Dedifferentiated amniotic fluid mesenchymal stem cell (primary cell): ENCODE measurements at regions not wholly inside any gene's neighbourhood (a gene's known extent, or its start where the extent isn't known, plus 50 kb on each side); places are given as distances from the start of the nearest gene placed in this dataset.

Experiments used
- DNase-seq: peaks from one replicate; pipeline ENCODE4 v3.0.0-alpha.2; 2016; ENCODE audit errors: extremely low spot score

DNA sequence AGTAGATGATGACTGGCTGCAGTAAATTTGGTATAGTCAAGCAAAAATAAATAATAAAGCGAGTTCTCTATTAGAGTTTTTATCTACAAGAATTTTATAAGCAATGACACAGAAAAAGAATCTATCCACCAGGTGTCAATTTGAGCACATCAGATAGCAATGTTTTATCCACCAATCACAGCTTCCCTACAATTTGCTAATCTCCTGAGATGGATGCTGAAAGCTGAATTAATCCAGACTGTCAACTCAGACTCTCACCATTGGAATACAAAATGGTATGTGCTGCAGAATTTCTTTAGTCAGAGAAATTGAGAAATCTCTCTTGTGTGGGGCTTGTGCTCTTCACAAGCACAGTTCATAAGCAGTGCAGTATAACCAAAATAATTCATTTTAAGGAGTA, 888.9 kb upstream of the GHITM start:
- DNase-seq, result no peak

DNA sequence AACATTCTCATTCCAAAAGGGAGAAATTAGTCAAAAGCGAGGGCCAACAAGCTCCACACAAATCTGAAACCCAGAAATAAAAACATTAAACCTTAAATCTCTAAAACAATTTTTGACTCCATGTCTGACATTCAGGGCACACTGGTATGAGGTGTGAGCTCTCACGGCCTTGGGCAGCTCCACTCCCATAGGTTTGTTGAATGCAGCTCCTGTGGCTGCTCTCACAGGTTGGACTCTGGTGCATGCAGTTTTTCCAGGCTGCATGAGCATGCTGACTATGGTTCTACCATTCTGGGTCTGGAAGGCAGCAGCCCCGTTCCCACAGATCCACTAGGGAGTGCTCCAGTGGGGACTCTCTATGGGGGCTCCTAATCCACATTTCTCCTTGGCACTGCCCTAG, 887.1 kb upstream of the GHITM start:
- no peak for DNase-seq

DNA sequence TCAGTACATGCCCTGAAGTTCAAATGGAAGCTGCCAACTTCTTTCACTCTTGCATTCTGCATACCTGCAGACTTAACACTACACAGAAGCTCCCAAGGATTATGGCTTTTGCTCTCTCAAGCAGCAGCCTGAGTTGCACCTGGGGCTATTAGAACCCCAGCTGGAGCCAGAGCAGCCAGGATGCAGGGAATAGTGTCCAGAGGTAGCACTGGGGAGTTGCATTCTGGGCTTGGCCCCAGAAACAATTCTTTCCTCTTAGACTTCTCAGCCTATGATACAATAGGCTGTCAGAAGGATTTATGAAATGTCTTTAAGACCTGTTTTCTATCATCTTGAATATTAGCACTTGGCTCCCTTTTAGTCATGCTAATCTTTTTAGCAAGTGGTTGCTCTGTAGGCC, 886.7 kb upstream of the GHITM start:
- no peak for DNase-seq

DNA sequence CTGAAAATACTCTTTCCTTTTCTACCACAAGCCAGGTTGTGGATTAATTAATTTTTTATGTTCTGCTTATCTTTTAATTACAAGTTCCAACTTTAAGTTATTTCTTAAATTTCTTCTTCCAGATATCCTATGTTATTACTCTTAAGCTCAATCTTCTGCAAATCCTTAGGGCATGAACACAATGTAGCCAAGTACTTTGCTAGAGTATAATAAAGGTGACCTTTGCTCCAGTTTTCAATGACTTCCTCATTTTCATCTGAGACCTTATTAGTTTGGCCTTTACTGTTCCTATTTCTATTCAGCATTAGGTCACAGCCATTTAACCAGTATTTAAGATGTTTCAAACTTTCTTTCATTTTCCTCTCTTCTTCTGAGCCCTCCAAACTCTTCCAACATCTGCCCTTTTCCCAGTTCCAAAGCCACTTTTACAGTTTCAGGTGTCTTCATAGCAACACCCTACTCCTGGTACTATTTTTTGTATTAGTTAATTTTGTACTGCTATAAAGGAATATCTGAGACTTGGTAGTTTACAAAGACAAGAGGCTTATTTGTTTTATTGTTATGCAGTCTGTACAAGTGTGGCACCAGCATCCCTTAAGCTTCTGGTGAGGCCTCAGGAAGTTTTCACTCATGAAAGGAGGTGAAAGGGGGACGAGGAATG, 886.2 kb upstream of the GHITM start:
- no peak for DNase-seq

DNA sequence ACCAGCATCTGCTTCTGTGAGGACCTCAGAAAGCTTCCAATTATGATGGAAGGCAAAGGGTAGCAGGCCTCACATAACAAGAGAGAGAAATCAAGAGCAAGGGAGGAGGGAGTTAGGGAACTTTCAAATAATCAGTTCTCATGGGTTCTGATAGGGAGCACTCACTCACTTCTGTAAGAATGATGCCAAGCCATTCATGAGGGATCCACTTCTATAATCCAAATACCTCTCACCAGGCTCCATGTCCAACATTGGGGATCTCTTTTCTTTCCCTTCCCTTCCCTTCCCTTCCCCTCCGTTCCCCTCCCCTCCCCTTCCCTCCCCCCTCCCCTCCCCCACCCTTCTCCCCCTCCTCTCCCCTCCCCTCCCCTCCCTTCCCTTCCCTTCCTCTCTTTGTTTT, 884.6 kb upstream of the GHITM start:
- DNase-seq, result no peak

DNA sequence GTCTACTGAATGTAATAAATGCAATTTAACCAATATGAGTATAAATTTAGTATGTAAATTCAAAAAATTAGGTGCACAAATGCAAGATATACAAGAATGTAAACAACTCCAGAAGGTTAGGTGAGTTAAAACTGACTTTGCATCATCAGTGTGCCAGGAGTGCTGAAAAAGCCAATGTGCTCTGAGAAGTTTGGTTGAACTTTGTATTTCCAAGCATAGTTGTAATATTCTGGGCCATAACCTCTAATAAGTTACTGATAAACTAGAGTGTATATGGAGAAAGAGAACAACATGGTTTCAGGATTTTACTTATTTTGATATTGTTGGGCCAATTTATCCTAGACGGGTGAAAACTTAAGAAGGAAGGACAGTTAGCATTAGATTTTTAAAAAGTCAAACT, 876.9 kb upstream of the GHITM start:
- DNase-seq, result no peak

DNA sequence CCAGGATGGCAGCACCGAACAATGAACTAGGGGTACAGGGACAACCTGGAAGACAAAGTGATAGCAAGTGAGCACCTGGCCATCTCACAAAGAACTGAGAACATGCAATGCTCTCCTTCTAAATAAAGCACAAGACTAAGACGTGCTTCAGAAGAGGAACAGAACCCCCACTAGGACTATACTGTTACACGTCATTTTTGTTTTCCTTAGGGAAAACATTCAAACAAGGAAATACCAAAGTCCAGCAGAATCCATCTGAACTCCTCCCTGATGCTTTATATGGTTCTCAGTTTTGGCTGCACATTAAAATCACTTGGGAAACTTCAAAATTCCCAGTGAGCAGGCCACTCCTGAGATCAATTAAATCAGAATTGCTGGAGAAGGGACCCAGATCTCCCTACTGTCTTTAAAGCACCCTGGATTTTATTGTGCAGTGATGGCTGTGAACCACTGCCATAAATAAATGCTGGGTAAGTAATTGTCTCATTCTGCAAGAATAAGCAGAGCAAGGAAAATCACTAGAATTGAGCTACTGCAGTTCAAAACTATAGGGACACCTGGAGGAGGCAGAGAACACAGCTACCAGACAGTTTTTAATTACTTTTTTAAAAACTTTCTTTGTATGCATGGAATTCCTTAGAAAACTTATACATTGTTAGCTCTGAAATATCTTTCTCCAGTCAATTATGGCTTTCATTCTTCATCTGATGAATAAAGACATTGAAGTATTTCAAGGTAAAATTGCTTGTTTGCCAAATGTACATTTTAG, 866.5 kb upstream of the GHITM start:
- no peak for DNase-seq

DNA sequence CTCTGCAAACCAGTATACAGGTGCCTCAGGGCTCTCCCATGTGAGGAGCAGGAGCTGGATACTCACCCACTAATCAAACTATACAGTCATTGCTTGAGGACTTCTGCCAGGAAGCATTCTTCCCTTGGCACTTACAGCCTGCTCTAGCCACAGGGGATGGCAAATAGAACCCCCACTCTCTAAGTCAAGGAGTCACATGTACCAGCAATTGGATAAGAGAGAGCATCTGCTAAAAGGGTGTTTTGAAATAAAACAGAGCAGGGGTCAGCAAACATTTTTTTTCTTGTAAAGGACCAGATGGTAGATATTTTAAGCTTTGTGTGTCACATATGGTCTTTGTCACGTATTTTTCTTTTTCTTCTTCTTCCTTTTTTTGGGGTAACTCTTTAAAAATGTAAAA, 865.2 kb upstream of the GHITM start:
- no peak for DNase-seq

DNA sequence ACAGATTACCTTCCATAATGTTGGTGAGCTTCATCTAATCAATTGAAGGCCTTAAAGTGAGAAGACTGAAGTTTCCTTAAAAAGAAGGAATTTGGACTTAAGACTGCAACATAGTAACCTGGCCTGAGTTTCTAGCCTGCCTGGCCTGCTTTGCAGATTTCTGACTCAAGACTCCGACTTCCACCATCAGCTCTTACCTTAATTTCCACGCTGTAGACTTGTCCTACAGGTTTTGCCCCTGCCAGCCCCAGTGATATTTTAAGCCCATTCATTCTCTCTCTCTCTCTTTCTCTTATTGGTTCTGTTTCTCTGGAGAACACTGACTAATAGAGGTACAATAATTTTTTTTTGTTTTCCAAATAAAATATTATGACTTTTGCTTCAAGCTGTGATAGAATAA, 862.3 kb upstream of the GHITM start:
- no peak for DNase-seq

DNA sequence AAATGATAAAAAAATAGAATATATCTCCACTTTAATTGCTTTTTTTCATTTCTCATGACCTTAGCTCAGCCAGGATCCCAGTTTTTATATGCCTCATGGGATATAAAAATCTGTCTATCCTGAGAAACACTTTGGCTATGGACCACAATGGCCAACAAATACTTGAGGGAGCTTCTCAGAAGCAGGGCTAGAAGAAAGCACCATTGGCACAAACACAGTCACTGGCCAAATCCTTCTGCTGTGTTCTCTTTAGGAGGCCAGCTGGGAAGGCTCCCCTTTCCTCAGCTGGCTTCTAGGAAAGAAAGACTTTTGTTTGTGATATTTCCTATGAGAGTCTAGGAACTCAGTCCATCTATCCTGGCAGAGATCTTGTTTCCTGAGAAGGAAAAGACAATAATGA, 856.2 kb upstream of the GHITM start:
- no peak for DNase-seq

DNA sequence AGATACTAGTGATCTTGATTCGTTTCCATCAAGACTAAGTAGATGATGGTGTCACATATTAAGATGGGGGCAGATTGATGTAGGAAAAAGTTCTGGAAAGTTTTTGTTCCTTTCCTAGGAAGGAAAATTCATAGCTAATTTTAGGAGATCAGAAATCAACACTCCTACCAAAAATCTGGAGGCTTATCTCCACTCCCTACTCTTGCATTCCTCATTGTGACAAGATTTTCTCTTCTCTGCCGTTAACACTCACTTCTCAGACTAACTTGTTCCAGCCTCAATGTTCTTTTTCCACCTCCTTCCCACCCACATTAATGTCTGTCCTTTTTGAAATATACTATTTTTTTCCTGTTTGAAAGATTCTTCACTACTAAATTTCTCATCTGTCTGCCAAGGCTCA, 851.9 kb upstream of the GHITM start:
- no peak for DNase-seq

DNA sequence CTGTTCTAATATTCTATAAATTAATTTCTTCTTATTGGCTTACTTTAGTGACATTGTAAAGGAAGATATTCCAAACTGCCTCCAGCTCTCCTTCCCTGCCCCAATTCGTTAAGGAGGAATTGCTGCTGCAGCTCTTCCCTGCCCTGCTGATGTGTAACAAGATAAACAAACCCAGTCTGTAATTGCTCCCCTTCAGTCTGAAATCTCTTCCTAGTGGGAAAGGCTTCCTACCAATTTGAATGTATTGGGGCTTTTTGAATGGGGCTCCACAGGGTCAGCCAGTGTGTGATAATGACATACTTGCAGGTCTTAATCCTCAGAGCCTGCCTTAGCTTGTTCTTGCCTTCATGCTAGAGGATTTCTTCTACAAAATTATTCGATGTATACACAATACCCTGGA, 849.9 kb upstream of the GHITM start:
- no peak for DNase-seq

DNA sequence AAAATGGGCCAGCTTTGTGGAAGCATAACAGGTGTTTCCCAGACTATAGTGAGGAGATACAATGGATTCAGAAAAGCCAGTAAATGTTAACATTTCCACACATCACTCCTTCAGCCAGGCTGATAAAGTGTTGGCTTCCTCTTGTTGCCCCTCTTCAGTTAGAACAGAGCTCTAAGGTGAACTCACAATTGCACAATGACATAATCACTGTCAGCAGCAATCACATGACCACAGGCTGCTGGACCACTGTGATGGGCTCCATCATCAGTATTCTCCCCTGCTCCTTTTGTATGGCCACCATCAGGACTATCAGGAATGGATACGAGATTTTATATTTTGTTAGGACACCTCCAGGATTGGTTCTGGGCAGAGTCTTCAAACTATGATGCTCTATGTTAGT, 849.4 kb upstream of the GHITM start:
- no peak for DNase-seq

DNA sequence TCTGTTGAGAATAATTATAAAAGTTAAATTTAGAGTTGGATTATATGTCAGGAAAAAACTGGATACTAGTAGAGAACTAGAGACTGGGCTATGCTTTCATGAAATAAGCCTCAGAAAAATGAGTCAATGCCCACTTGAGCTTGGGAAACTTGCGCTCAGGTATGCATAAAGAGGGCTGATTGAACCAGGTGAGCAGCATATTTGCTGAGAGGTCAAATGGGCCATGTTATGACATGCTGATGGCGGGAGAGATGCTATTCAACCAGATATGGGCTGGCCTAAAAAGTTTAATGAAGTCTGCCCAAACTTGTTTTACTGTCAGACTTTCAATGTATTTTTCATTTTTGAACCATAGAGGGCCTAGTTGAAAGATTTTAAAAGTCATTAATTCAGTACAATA, 837.6 kb upstream of the GHITM start:
- no peak for DNase-seq

DNA sequence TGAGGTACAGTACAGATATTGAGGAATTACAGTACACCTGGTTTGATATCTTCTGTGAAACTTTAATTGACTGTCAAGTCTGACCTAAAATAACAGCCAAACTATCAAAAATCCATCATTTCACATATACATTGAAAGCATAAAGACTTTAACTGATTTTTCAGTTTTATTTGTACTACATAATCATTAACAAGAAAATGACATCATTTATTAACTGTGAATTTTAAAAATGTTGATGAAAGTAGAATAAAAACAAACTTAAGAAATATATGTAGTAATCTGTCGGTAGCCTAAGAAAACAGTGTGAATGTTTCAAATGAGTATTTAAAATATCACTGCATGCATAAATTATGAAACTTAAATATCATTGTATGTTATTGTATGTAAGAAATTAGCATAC, 836.7 kb upstream of the GHITM start:
- no peak for DNase-seq

DNA sequence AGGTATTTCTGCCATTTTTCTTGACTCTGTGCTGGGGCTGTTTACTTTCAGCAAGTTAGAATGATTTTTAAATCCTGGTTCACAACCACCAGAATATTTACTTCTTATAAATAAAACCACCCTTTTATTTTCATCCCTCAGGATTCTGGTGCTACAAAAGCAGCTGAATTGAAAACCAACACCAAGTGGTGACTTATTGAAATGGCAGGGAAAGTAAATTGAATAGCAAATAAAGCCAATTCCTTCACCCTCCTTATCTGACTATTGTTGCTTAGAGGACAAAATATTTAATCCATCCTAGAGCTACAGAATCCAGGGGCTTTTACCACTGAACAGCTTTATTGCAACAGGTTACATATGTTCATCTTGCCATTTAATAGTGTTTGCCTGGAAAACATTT, 828.6 kb upstream of the GHITM start:
- no peak for DNase-seq

DNA sequence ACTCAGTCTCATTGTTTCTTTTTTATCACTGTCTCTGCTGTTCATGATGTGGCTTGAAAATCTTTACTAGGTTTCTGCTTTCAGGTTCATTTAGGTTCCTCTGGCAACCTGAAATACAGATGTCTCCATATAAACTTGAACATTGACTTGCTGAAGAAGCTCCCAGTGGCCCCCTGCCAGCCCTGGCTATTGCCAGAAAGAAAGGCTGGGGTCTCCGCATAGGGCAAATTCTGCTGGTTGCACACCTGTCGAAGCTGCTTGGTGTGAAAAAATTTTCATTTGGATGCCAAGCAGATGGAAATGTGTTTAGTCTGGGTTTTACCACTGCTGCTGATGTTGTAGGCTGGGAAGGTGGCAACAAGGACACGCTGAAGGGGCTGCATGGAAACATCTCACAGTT, 826.7 kb upstream of the GHITM start:
- no peak for DNase-seq

DNA sequence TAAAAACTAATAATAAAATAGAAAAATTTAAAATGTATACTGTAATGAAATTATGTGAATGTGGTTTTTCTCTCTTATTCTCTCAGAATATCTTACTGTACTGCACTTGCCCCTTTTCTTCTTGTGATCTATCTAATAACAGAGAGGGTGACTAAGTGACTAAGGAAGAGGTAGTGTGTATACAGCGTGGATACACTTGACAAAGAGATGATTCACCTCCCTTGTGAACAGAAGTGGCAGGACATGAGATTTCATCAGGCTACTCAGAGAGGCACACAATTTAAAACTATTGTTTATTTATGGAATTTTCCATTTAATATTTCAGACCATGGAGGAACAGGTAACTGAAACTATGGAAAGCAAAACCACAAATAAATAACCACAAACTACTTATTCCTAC, 806.6 kb upstream of the GHITM start:
- DNase-seq, result no peak

DNA sequence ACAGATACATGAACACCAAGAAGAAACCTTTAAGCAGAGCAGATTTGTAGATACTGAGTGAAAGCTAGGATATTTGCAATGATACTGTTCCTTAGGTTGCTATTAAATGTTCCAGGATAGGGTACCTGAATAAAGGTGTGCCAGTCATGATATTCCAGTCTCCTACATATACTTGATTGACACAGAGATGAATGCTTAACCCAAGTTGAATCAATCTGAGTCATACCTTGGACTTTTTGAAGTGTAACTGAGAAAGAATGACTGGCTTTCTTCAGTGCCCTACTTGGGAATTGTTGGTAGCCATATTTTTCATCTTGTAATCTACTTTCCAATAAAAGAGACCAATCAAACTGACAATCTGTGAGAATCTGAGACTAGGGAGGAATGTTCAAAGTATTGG, 805.7 kb upstream of the GHITM start:
- no peak for DNase-seq

DNA sequence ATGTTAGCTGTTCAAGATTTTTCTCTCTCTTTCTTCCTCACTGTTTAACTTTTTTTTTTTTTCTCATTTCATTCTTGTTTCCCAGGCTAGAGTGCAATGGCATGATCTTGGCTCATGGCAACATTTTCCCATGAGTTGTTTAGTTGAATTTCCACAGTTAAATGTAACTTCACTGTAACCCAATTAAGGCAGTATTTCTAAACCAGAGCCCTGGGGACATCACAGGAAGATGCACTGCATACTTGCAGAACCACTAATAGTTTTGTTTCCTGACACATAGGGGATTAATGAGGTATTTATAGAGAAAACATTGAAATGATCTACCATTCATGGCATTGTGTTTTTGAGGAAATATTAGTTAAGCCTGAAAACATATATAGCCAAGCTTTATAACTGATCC, 795.6 kb upstream of the GHITM start:
- no peak for DNase-seq

DNA sequence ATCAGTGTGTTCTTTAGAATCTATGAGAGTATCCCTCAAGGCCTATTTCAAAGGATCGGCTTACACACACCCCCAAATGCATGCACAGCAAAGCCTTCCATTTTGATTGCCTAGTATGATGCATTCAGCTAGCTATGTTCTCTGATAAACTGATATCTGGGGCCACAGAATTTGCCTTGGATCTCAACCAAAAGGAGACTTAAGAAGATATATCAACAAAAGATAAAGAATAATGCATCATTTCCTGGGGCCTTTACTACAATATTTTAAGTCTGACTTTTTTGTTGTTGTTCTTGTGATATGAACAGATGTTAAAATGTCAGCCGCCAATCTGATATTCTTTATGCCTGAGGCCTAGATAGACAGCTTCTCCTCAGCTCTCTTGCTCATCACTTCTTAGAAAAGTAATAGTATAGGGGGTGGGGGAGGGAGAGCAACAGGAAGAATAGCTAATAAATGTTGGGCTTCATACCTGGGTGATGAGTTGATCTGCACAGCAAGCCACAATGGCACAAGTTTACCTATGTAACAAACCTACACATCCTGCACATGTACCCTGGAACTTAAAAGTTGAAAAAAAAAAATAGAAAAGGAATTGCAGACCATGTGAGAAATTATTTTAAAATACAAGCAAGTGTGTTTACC, 792.9 kb upstream of the GHITM start:
- peak; percentile 67 for DNase-seq

DNA sequence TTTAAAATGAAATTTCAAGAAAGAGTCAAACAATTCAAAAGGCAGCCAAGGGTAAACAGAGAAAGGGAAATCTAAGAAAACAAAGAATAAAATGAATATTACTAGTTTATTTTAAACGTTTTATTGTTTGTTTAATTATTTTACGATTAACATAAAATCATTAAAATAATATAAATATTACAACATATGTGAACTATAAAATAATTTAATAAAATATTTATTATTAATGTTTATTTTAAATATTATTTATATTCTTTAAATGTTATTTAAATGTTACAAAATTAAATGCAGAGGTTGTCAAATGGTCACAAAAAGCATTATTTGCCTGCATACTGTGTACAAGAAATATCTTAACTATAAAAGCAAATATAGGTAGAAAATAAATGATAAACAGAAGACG, 786.7 kb upstream of the GHITM start:
- DNase-seq, result no peak

DNA sequence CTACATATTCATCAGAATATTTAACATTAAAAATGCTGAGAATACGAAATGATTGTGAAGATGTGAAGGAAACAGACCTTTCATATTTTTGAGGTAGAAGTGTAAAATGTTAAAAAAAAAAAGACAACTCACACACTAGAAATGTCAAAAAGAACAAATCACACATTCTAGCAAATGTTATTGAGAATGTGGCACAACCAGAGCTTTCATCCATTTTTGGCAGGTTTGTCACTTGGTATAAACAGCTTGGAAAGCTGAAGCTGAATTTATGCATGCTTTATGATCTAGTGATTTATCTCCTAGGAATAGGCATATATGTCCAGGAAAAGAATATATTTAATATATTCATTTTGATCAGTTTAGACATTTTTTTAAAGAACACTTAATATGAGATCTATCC, 784.9 kb upstream of the GHITM start:
- no peak for DNase-seq
